ENCODE measurements at regions not wholly inside any gene's neighbourhood (a gene's known extent, or its start where the extent isn't known, plus 50 kb on each side); places are given as distances from the start of the nearest gene placed in this dataset.

- TF ChIP-seq, protein P1, sequence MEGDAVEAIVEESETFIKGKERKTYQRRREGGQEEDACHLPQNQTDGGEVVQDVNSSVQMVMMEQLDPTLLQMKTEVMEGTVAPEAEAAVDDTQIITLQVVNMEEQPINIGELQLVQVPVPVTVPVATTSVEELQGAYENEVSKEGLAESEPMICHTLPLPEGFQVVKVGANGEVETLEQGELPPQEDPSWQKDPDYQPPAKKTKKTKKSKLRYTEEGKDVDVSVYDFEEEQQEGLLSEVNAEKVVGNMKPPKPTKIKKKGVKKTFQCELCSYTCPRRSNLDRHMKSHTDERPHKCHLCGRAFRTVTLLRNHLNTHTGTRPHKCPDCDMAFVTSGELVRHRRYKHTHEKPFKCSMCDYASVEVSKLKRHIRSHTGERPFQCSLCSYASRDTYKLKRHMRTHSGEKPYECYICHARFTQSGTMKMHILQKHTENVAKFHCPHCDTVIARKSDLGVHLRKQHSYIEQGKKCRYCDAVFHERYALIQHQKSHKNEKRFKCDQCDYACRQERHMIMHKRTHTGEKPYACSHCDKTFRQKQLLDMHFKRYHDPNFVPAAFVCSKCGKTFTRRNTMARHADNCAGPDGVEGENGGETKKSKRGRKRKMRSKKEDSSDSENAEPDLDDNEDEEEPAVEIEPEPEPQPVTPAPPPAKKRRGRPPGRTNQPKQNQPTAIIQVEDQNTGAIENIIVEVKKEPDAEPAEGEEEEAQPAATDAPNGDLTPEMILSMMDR (IDR thresholded peaks at IDR 0.05; ENCODE audit: insufficient read depth, low read depth, low read length), result no peak
- no peak for TF ChIP-seq EZH2 (IDR thresholded peaks at IDR 0.05; ENCODE audit: insufficient read depth, low read length)
Measured at GRCh38 chr21:14762734-14763694, 216.9 kb upstream of the SAMSN1 start.

Measured in astrocyte (in vitro differentiated cells and primary cell).